Colonic mucosa (tissue), 4 donors: ENCODE measurements at regions not wholly inside any gene's neighbourhood (a gene's known extent, or its start where the extent isn't known, plus 50 kb on each side); places are given as distances from the start of the nearest gene placed in this dataset.
"Not testable (repeated sequence)": the region's sequence is repeated elsewhere in the genome, so short reads cannot be mapped to it uniquely, and the experiment has no call there.

Source experiments
- DNase-seq: peaks from one replicate; pipeline ENCODE4 v3.0.0-alpha.2; 2020
- H3K27ac ChIP-seq: fragments of 200-600 bp; one replicate; pipeline ENCODE4 v1.8.0; 2021
- H3K27me3 ChIP-seq: fragments of 200-600 bp; one replicate; pipeline ENCODE4 v1.8.0; 2021
- H3K36me3 ChIP-seq: fragments of 200-600 bp; one replicate; pipeline ENCODE4 v1.8.0; 2021
- H3K4me1 ChIP-seq: fragments of 200-600 bp; one replicate; pipeline ENCODE4 v1.8.0; 2021; ENCODE audit warnings: mild to moderate bottlenecking
- H3K4me3 ChIP-seq: fragments of 200-600 bp; one replicate; pipeline ENCODE4 v1.8.0; 2021
- H3K9ac ChIP-seq, 2 donors: one replicate each; pipeline ENCODE4 v1.7.0; 2013; ENCODE audit warnings: control low read depth in 2 of 2, low read depth in 2 of 2, low read length in 2 of 2
- H3K9me3 ChIP-seq: fragments of 200-600 bp; one replicate; pipeline ENCODE4 v1.8.0; 2021
- intact Hi-C: fragments of 100-400 bp; cut with DNase I; formaldehyde crosslinking; loops from one replicate; pipeline ENCODE4 v1.14.1; 2022
- TF ChIP-seq, protein P1 (sequence below): fragments of 200-600 bp; IDR thresholded peaks from one replicate; pipeline ENCODE4 v1.8.0; 2022; ENCODE audit warnings: antibody characterized with exemption, mild to moderate bottlenecking
- donor health status: healthy.
- donor health status: DM: no; HTN: no; CAD: no.
- donor health status: DM: no; HTN: no; CAD: no.

DNA sequence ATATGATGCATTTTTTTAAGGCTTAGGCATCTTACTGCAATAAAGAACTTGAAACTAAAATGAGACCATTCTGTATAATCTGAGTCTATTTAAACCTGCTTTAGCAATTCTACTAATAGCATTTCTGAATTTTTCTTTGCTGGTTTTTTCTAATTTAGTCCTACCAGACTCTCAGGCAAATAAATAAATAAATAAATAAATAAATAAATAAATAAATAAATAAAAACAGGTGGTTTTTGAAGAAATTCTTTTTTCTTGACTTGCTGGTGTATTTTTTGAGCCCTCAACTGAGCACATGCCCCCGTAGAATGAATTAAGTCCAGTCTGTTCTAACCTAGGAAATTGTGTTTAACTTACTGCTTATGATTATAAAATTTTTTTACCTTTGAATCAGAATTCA lies 134.7 kb upstream of the FOXP2 start:
- Histone ChIP-seq H3K9me3 (no peaks in the 10 kb centered on the region), H3K4me3 (no peak overlapping the region), H3K27ac (no peak overlapping the region), H3K36me3 (no peaks in the 10 kb centered on the region), H3K27me3 (no peaks in the 10 kb centered on the region), H3K4me1 (no peaks in the 10 kb centered on the region), H3K9ac (no peak overlapping the region)
- no peak for DNase-seq
- intact Hi-C loops = no loop called here
- TF ChIP-seq, protein P1, sequence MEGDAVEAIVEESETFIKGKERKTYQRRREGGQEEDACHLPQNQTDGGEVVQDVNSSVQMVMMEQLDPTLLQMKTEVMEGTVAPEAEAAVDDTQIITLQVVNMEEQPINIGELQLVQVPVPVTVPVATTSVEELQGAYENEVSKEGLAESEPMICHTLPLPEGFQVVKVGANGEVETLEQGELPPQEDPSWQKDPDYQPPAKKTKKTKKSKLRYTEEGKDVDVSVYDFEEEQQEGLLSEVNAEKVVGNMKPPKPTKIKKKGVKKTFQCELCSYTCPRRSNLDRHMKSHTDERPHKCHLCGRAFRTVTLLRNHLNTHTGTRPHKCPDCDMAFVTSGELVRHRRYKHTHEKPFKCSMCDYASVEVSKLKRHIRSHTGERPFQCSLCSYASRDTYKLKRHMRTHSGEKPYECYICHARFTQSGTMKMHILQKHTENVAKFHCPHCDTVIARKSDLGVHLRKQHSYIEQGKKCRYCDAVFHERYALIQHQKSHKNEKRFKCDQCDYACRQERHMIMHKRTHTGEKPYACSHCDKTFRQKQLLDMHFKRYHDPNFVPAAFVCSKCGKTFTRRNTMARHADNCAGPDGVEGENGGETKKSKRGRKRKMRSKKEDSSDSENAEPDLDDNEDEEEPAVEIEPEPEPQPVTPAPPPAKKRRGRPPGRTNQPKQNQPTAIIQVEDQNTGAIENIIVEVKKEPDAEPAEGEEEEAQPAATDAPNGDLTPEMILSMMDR = no peak

DNA sequence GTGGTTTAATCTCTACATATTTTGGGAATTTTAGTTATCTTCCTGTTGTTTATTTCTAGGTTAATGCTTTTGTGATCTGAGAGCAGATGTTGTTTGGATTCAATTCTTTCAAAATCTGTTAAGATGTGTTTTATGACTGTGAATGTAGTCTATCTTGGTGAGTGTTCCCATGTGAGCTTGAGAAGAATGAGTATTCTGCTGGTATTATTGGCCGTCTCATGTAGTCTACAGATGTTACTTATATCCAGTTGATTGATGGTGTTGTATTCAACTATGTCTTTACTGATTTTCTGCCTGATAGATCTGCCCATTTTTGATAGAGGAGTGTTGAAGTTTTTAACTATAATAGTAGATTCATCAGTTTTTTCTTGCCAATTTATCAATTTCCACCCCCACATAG lies 141.4 kb upstream of the FOXP2 start:
- Histone ChIP-seq H3K27me3 (no peaks in the 10 kb centered on the region), H3K36me3 (no peaks in the 10 kb centered on the region), H3K9me3 (no peaks in the 10 kb centered on the region), H3K4me1 (no peaks in the 10 kb centered on the region), H3K4me3 (no peak overlapping the region), H3K27ac (no peak overlapping the region), H3K9ac (no peak overlapping the region)
- intact Hi-C loops = no loop called here
- DNase-seq = no peak
- TF ChIP-seq, protein P1 = no peak

DNA sequence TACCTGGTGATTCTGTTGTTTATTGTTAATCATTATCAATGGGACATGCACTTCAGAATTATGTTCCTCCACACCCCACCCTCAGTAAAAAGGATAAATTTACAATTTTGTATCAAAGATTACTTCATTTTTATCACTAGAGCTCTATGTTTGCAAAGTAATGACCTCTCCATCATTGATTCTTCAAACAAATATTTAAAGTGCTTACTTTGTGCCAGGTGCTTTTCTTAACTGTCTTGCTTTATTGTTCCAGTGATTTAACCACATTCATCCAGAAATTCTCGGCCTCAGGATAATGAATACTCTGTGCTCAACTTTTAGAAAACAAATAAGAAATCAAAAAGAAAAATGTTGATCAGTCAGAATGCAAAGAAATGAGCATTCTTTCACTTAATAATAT lies 144.9 kb upstream of the FOXP2 start:
- Histone ChIP-seq H3K9ac (no peak overlapping the region), H3K4me1 (no peaks in the 10 kb centered on the region), H3K9me3 (no peaks in the 10 kb centered on the region), H3K4me3 (no peak overlapping the region), H3K36me3 (no peaks in the 10 kb centered on the region), H3K27me3 (no peaks in the 10 kb centered on the region), H3K27ac (no peak overlapping the region)
- DNase-seq = no peak
- TF ChIP-seq, protein P1 = no peak
- intact Hi-C loops = no loop called here

DNA sequence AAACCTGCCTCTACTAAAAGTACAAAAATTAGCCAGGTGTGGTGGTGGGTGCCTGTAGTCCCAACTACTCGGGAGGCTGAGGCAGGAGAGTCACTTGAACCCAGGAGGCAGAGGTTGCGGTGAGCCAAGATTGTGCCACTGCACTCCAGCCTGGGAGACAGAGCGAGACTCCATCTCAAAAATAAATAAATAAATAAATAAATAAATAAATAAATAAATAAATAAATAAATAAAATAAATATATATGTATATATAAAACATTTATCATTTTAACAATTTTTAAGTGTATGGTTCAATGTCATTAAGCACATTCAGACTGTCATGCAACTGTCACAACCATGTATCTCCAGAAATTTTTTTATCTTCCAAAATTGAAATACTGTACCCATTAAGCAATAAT lies 147.1 kb upstream of the FOXP2 start:
- intact Hi-C loops, H3K27ac ChIP-seq, H3K4me1 ChIP-seq, DNase-seq, H3K36me3 ChIP-seq, H3K4me3 ChIP-seq, H3K27me3 ChIP-seq, H3K9me3 ChIP-seq, H3K9ac ChIP-seq: not testable (repeated sequence)

DNA sequence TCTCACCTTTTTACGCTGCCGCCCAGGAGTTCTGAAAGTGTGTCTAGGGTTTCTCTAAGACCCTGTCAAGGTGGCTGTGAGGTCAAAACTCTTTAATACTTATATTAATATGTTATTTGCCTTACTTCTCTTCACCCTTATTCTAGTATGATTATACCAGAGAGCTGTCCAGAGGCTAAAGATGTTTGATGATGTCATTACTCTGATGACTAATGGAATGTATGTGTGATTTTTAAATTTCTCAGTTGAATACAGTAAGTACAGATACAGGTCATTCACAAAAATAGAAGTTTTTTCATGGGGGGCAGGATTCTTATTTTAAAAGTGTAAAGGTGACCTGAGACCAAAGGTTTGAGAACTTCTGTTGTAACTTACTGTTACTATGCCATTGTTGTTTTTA lies 150.6 kb upstream of the FOXP2 start:
- Histone ChIP-seq H3K27me3 (no peaks in the 10 kb centered on the region), H3K4me3 (no peak overlapping the region), H3K27ac (no peak overlapping the region), H3K9me3 (no peaks in the 10 kb centered on the region), H3K36me3 (no peaks in the 10 kb centered on the region), H3K4me1 (no peaks in the 10 kb centered on the region), H3K9ac (no peak overlapping the region)
- DNase-seq = no peak
- intact Hi-C loops = no loop called here
- TF ChIP-seq, protein P1 = no peak

DNA sequence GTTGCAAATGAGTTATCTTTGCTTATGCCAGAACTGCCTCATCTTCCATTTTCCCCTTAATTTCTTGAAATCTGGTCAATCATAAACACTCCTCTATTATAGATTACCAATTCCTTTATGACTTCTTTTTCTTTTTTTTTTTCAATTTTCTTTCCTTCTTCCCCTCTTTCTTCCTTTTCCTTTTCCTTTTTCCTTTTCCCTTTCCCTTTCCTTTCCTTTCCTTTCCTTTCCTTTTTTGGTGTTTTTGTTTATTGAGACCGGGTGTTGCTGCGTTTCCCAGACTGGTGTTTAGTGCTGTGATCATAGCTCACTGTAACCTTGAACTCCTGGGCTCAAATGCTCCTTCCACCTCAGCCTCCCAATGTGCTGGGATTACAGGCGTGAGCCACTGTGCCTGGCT lies 151.4 kb upstream of the FOXP2 start:
- no peaks in the 10 kb centered on the region for H3K9me3 ChIP-seq
- intact Hi-C loops = no loop called here
- TF ChIP-seq, protein P1 = no peak

More for the DNA sequence above, 151.4 kb upstream of the FOXP2 start:
- H3K27ac ChIP-seq = no peak overlapping the region
- H3K4me3 ChIP-seq = no peak overlapping the region
- no peak for DNase-seq
- H3K36me3 ChIP-seq = no peaks in the 10 kb centered on the region
- no peaks in the 10 kb centered on the region for H3K27me3 ChIP-seq
- H3K4me1 ChIP-seq = no peaks in the 10 kb centered on the region
- no peak overlapping the region for H3K9ac ChIP-seq
